ENCODE measurements at regions not wholly inside any gene's neighbourhood (a gene's known extent, or its start where the extent isn't known, plus 50 kb on each side); places are given as distances from the start of the nearest gene placed in this dataset.

DNA sequence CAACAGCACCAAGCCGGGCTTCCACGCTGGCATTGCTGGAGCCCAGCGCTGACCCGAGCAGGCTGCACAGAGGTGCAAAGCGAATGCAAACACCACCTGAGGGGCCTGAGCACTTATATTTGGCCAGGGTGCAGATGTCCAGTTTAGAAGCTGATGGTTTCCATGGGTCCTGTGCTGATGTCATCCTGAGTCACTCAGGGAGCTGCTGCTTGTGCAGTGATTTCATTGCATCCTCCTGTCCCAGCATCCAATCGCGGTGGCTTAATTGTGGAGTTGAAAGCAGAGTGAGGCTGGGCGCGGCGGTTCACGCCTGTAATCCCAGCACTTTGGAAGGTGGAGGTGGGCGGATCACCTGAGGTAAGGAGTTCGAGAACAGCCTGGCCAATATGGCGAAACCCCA is 410.2 kb upstream of the KLF6 start:
- DNase-seq (ENCODE audit: low spot score) (peak; percentile 81), ATAC-seq (ENCODE audit: low read depth) (peak; percentile 44; the same call in 1 of the 3 replicates)
- Histone ChIP-seq H3K27ac (ENCODE audit: poor library complexity, severe bottlenecking) (peak overlapping the region; percentile 61), H3K9me3 (ENCODE audit: severe bottlenecking) (no peaks in the 10 kb centered on the region), H3K4me1 (ENCODE audit: insufficient read depth, poor library complexity, severe bottlenecking) (peaks cover 25% of the 10 kb centered on the region), H3K27me3 (ENCODE audit: insufficient read depth, poor library complexity, severe bottlenecking) (no peaks in the 10 kb centered on the region), H3K36me3 (ENCODE audit: low read depth) (no peaks in the 10 kb centered on the region), H3K4me3 (ENCODE audit: severe bottlenecking) (no peak overlapping the region)
- TF ChIP-seq, protein P1, sequence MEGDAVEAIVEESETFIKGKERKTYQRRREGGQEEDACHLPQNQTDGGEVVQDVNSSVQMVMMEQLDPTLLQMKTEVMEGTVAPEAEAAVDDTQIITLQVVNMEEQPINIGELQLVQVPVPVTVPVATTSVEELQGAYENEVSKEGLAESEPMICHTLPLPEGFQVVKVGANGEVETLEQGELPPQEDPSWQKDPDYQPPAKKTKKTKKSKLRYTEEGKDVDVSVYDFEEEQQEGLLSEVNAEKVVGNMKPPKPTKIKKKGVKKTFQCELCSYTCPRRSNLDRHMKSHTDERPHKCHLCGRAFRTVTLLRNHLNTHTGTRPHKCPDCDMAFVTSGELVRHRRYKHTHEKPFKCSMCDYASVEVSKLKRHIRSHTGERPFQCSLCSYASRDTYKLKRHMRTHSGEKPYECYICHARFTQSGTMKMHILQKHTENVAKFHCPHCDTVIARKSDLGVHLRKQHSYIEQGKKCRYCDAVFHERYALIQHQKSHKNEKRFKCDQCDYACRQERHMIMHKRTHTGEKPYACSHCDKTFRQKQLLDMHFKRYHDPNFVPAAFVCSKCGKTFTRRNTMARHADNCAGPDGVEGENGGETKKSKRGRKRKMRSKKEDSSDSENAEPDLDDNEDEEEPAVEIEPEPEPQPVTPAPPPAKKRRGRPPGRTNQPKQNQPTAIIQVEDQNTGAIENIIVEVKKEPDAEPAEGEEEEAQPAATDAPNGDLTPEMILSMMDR (IDR thresholded peaks at IDR 0.05; ENCODE audit: poor library complexity, severe bottlenecking): no peak

DNA sequence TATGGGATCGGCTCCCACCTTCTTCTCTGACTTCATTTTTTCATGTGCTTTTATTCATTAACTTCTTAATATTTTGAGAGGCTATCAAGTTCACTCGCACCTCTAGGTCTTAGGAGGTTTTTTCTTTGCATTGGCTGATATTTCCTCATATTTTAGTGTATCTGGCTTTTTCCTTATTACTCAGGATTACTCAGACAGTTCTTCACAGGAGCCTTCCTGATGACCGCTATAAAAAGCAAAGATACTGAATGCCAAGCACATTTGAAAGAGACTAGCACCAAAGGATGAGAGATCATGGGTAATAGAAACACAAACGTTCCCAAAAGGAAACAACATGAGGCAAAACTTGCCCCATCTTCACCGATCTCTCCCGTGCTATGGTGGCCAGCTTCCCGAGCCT is 409.2 kb upstream of the KLF6 start:
- peaks cover 25% of the 10 kb centered on the region for H3K4me1 ChIP-seq (ENCODE audit: insufficient read depth, poor library complexity, severe bottlenecking)
- H3K27ac ChIP-seq (ENCODE audit: poor library complexity, severe bottlenecking): peak overlapping the region; percentile 61
- H3K27me3 ChIP-seq (ENCODE audit: insufficient read depth, poor library complexity, severe bottlenecking): no peaks in the 10 kb centered on the region
- ATAC-seq (ENCODE audit: low read depth): peak; percentile 44
- no peak for DNase-seq (ENCODE audit: low spot score)
- H3K9me3 ChIP-seq (ENCODE audit: severe bottlenecking): no peaks in the 10 kb centered on the region
- H3K4me3 ChIP-seq (ENCODE audit: severe bottlenecking): no peak overlapping the region
- TF ChIP-seq, protein P1 (IDR thresholded peaks at IDR 0.05; ENCODE audit: poor library complexity, severe bottlenecking): no peak
- no peaks in the 10 kb centered on the region for H3K36me3 ChIP-seq (ENCODE audit: low read depth)

DNA sequence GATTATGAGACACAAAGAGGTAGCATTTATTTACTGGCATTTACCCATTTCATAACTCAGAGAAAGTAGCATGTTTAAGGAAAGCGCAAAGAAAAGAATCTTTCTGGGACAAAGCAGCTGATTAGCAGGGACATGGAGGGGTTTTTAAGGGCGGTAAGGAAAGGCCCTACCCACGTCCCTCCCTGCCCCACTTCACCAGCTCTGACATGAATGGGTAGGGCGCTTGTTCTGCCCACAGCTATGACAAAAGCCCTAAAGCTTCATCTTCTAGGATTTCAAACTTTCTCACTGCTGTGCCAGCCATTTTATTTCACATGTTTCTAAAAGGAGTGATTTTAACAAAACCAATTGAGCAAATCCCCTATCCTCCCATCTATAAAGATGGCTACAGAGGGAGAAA is 406.9 kb upstream of the KLF6 start:
- Histone ChIP-seq H3K36me3 (ENCODE audit: low read depth) (no peaks in the 10 kb centered on the region), H3K4me3 (ENCODE audit: severe bottlenecking) (no peak overlapping the region), H3K27me3 (ENCODE audit: insufficient read depth, poor library complexity, severe bottlenecking) (no peaks in the 10 kb centered on the region), H3K9me3 (ENCODE audit: severe bottlenecking) (no peaks in the 10 kb centered on the region), H3K27ac (ENCODE audit: poor library complexity, severe bottlenecking) (peak overlapping the region; percentile 69), H3K4me1 (ENCODE audit: insufficient read depth, poor library complexity, severe bottlenecking) (peaks cover 25% of the 10 kb centered on the region)
- TF ChIP-seq, protein P1 (IDR thresholded peaks at IDR 0.05; ENCODE audit: poor library complexity, severe bottlenecking): no peak
- ATAC-seq (ENCODE audit: low read depth) (no peak), DNase-seq (ENCODE audit: low spot score) (no peak)

DNA sequence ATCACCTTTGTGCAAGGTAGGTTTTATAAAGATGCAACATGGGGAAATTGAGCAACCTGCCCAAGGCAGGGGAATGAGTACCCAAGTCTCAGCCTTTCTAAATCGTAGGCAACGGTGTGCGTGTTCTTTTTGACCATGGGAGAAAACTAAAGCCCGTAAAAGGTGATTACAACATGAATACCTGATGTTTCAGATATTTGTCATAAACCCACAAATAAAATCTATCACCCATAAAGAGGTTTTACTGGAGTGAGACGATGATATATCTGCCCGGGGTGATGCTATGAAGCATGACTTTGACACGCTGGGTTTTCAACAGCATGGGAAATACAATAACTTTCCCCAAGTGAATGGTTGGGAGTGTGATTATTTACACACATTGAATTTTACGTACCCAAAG is 406.3 kb upstream of the KLF6 start:
- peaks cover 25% of the 10 kb centered on the region for H3K4me1 ChIP-seq (ENCODE audit: insufficient read depth, poor library complexity, severe bottlenecking)
- TF ChIP-seq, protein P1 (IDR thresholded peaks at IDR 0.05; ENCODE audit: poor library complexity, severe bottlenecking): no peak
- no peak overlapping the region for H3K4me3 ChIP-seq (ENCODE audit: severe bottlenecking)
- H3K27ac ChIP-seq (ENCODE audit: poor library complexity, severe bottlenecking): peak overlapping the region; percentile 69
- DNase-seq (ENCODE audit: low spot score) (no peak), ATAC-seq (ENCODE audit: low read depth) (peak; percentile 90)
- no peaks in the 10 kb centered on the region for H3K9me3 ChIP-seq (ENCODE audit: severe bottlenecking)
- no peaks in the 10 kb centered on the region for H3K27me3 ChIP-seq (ENCODE audit: insufficient read depth, poor library complexity, severe bottlenecking)
- H3K36me3 ChIP-seq (ENCODE audit: low read depth): no peaks in the 10 kb centered on the region

DNA sequence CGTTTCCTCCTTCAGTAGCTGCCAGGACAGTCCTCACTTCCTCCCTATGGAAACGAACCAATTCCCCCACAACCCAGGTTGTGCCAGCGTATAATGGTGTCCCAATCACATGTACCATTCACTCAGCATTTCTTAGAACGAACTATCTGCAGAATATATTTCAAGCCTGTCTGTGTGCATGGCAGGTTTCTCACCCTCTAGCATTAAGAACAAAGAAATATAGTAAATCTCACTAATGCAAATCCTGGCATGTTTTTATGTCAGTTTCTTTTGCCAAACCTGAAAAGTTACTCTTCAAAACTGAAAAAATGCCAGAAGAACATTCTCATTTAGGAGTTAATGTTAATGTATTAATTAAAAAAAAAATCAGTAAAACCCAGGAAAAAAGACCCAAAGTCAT is 405.9 kb upstream of the KLF6 start:
- peaks cover 25% of the 10 kb centered on the region for H3K4me1 ChIP-seq (ENCODE audit: insufficient read depth, poor library complexity, severe bottlenecking)
- no peak overlapping the region for H3K4me3 ChIP-seq (ENCODE audit: severe bottlenecking)
- H3K9me3 ChIP-seq (ENCODE audit: severe bottlenecking): no peaks in the 10 kb centered on the region
- H3K27me3 ChIP-seq (ENCODE audit: insufficient read depth, poor library complexity, severe bottlenecking): no peaks in the 10 kb centered on the region
- DNase-seq (ENCODE audit: low spot score) (no peak), ATAC-seq (ENCODE audit: low read depth) (no peak)
- H3K27ac ChIP-seq (ENCODE audit: poor library complexity, severe bottlenecking): peak overlapping the region; percentile 69
- no peaks in the 10 kb centered on the region for H3K36me3 ChIP-seq (ENCODE audit: low read depth)
- TF ChIP-seq, protein P1 (IDR thresholded peaks at IDR 0.05; ENCODE audit: poor library complexity, severe bottlenecking): no peak

Measured in RWPE2 (cell line).